H54 (cell line): ENCODE measurements at regions not wholly inside any gene's neighbourhood (a gene's known extent, or its start where the extent isn't known, plus 50 kb on each side); places are given as distances from the start of the nearest gene placed in this dataset.

Source experiments
- DNase-seq: peaks from one replicate; pipeline ENCODE4 v3.0.0; 2011; ENCODE audit warnings: low spot score, mixed read lengths; ENCODE audit not compliant: insufficient read length
- FAIRE-seq: peaks from 3 replicates; lab custom pipeline; 2011; peaks lifted over from hg19 to GRCh38; lab: Jason Lieb, UNC
- POLR2A ChIP-seq: IDR thresholded peaks from 2 replicates; pipeline ENCODE4 v1.6.1; 2011; ENCODE audit warnings: low read depth, mild to moderate bottlenecking, low read length

DNA sequence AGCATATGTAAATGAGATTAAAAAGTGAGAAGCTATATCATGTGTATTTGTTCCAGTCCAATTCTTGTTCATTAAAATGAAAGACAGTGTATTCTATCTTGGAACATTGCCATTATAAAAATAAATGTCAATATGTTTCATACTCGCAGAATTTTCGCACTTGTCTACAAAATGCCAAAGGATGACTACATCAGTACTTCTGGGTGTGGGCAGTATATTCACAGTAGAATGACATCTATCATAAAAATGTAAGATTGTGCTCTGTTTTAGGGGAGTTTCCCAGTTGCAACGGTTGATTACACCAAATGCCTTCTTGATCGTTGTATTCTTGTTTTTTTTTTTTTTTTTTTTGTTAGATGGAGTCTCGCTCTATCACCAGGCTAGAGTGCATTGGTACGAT lies 292.3 kb upstream of the E2F7 start:
- DNase-seq (no peak), FAIRE-seq (no peak)

DNA sequence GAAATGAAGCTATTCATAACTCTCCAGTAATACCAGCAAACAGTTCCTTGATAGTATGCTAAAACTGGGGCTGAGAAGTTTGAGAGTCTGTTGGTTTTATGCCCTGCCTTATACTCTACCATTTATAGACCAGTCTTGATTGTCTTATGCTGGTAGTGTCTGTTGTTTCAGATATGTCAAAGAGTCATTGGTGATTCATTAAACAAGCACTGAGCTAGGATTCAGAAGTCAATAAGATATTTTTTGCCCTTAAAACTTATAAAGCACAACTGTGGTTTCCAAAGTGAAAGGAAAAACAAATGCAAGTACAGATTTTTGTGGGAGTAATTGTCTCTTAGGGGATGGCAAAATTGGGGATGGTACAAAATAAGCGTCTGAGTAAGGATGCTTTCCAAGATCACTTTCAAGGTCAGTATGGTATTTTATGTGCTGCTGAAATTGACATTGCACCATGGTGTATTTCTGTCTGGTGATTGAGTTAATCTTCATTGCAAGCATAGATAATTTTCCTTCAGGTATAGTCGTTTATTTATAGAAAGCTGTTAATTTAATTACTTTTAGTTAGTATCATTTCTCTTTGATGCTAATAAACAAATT lies 289.5 kb upstream of the E2F7 start:
- FAIRE-seq: no peak
- no peak for DNase-seq
- TF ChIP-seq POLR2A: no peak

More for the DNA sequence above, 292.3 kb upstream of the E2F7 start:
- TF ChIP-seq POLR2A: no peak

DNA sequence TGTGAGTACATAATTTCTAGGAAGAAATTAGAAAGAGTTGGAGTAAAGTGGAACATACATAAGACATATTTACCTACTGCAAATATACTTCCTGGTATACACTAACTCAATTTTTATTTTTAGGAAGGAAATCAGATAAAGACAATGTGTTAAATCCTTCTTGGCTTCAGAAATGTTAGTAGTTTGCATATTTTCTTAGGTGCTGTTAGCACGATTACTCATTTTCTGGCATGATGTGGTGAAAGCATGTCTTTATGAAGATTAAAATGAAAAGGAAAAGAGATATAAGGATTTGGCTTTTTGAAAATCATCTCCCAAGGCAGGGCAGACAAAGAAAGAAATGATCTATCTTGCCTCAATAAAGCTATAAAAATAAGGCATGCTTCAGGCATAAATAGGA lies 287.6 kb upstream of the E2F7 start:
- FAIRE-seq (no peak), DNase-seq (no peak)
- TF ChIP-seq POLR2A: no peak

DNA sequence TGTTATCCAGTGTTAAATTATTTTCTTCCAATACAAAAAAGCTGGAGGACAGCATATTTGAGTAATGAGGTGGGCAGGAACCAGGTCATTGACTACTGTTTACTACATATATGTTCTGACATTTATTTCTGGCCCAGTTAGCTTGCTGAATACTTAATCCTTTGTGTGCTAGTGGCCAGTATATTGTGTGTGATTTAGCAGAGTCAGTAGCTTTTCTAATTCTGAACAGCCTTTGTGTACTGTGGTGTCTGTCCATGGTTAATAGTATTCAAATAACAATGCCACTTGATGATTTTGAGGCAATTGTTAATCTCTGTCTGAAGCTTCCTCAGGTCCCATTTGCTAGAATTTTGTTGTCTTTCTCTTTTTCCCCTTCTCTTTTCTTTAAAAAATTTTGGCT lies 286.5 kb upstream of the E2F7 start:
- no peak for DNase-seq
- no peak for FAIRE-seq

DNA sequence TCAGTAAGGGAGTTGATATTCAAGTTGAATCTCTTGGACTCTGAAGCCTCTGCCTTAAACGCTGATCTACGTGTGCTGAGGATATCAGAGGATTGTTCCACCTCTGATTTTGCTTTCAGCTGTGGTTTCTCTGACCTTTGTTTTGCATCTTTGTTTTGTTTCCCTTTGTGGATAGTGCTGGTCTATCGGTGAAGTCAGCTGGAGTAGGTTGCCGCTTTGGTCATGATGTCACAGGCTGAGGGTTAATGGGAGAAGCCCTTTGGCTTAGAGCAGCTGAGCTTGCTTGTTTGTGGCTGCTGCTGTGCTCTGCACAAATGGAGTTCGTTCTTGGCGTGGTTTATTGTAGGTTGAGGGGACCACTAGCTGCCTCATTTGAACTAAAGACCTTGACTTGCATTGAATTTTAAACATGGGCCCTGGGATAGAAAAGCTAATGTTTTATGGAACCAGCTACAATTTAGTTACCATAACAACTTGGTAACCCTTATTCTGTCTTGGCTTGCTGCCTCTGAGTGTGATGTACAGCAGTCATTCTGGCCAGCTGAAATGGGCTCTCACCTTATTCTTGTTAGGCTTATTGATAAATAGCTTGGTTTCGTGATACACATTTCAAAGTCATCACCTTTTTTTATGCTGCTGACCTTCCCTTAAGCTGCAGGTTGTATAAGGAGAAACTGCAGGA lies 284.5 kb upstream of the E2F7 start:
- no peak for FAIRE-seq
- DNase-seq: no peak
- no peak for TF ChIP-seq POLR2A

More for the DNA sequence above, 286.5 kb upstream of the E2F7 start:
- no peak for TF ChIP-seq POLR2A

DNA sequence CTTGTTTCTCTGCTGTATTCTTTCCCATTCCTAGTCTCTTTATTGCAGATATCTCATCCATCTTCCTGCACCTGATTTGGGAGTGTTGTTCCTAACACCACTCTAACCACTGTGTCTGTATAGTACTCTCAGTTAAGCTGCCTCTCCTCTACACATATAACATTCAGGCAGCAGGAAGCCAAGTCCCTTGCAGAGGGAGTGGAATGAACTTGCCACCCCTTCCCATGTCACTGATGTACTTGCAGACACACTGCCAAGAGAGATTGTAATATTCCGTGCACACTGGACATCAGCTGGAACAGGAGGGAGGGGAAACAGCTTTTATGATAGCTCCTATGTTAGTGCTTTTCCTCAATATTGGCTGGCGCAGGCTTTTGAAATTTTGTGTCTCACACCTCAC lies 281.6 kb upstream of the E2F7 start:
- TF ChIP-seq POLR2A: no peak
- no peak for FAIRE-seq
- DNase-seq: no peak

DNA sequence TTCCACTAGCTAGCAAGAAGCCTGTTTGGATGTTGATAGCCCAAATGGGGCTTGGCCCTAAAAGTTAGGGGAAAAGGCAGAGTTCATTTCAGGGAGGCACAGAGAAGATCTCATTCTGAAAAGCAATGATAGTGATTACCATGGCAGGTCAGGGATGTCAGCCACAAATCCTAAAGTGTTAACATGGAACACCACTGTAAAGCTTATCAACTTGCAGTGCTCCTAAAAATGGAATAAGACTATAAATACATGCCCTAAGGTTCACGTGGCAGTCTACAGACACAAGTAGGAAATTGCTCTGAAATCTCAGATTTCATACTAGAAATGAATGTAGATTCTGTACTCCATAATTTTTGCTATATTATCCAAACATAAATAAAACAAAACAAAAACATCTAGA lies 280.0 kb upstream of the E2F7 start:
- FAIRE-seq (no peak), DNase-seq (no peak)
- no peak for TF ChIP-seq POLR2A

DNA sequence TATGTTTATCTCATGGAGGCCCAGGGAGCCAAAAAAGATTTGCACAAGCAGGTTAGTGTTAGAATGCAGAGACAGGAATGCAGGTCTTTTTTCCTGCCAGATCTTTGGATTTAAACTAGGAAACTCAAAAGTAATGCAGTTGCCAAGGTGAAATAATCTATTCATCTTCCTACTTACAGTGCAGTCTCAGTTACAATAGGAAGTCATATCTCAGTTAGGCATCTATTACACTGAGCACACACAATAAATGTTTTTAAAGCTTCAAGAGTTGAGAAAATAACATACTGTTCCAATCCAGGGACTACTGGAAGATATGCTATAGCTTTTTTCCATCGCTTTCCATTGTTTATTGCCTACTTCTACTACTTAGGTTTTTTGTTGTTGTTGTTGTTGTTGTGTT lies 279.3 kb upstream of the E2F7 start:
- DNase-seq (no peak), FAIRE-seq (no peak)
- no peak for TF ChIP-seq POLR2A

DNA sequence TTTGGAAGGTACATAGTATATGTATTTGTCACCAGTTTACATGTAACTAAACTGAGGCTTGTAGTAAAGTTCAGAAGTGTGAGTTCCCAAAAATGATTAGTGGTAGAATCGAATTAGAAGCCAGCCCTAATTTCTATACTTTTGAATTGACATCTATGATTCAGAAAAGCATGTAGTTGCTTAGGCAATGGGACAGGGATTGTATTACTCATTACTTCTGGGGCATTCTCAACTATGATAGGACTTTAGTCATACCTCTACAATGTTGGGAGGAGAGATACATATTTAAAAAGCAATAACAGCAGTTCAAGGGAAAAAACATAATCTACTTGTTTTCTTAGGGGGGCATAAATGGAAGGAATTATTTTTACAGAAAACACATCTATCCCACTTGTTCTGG lies 277.9 kb upstream of the E2F7 start:
- FAIRE-seq (no peak), DNase-seq (no peak)
- no peak for TF ChIP-seq POLR2A

DNA sequence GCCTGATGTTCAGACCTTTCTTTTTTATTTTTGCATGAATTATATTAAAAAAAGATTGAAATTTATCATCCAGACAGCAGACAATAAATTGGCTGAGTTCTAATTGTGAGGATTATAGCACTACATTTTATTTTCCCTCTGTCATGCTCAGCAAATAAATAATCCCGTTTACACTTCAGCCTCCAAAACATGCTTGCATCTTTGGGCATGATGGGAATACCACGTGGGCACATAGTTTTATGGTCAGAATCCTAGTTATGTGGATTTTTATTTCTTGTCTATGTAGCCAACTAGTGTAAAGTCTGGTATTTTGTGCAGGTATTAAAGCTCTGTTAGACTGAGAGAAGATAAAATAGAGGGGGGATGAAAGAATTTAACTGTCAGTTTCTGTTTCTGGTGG lies 276.9 kb upstream of the E2F7 start:
- no peak for FAIRE-seq
- TF ChIP-seq POLR2A: no peak
- DNase-seq: no peak

DNA sequence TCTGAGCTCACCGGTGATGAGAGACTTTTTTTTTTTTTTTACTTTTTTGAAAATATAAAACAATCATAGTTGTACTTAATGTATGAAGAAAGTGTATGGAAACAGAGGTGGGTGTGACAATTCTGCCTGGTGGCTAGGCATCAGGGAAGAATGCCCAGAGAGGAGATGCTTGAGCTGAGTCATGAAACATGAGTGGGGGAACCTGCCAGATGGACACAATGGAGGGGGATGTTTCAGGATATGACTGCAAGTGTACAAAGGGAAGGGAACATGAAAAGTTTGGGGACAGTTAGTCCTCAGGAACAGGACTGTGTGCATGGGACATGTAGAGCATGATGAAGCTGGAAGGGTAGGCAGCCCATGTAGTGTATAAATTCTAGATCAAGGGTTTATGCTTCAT lies 274.2 kb upstream of the E2F7 start:
- no peak for DNase-seq
- FAIRE-seq: no peak
- TF ChIP-seq POLR2A: no peak

DNA sequence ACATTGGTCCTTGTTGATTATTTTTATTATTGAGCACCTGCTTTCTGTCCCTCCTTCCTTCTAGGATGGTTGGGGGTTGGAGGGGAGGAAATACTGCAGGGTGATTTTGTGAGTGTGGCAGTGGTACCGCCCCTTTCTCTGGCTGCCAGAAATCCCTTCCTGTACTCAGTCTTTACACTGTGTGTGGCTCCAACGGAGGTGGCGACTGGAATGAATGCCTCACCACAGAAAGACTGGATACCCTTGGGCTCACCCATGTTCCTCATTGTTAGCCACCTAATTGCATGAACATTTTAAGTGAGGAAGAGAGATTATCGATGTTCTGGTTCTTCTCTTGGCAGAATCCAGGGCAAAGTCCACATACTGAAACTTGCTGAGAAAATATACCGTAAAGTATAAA lies 272.0 kb upstream of the E2F7 start:
- TF ChIP-seq POLR2A: no peak
- DNase-seq: no peak
- FAIRE-seq: no peak

DNA sequence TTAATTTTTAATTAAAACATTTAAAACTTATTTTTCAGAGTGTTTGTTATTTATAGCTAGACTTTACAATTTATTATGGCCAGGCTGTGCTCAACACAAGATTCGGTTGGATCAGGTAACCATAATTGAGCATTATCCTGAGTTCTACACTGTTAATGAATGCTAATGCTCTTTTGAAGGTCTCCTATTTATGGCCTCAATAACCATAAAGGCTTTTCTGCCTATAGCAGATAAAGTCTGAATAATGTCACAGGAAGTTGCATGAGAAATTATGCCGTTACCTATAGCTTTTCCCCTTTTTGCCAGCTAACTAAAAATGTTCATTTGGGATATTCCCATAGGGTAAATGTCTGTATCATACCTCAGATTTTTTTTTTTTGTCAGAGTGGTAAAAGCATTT lies 269.4 kb upstream of the E2F7 start:
- no peak for TF ChIP-seq POLR2A
- FAIRE-seq (no peak), DNase-seq (no peak)

DNA sequence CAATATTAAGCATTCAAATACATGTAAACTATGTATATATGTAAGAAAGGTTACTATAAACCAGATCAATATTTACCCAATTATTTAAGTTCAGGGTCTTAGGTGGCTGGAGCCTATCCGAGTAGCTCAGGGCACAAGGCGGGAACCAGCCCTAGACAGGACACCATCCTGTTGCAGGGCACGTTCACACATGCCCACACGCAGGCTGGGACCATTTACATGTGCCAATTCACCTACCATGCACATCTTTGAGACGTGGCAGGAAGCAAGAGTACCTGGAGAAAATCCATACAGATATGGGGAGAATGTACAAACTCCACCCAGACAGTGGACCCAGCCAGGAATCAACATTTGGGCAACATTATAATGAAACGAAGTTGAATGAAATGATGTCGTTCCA lies 263.0 kb upstream of the E2F7 start:
- no peak for FAIRE-seq
- TF ChIP-seq POLR2A: no peak
- no peak for DNase-seq
